ENCODE measurements at regions not wholly inside any gene's neighbourhood (a gene's known extent, or its start where the extent isn't known, plus 50 kb on each side); places are given as distances from the start of the nearest gene placed in this dataset.

GRCh38 chr6:8260610-8261009, 158.3 kb upstream of the EEF1E1 start:
- H3K27ac ChIP-seq: no peak overlapping the region
- TF ChIP-seq ZFX (IDR thresholded peaks at IDR 0.05; ENCODE audit: borderline replicate concordance) (no peak), CTCF (IDR thresholded peaks at IDR 0.05) (no peak)

- H3K27ac ChIP-seq: no peak overlapping the region
- TF ChIP-seq CTCF (IDR thresholded peaks at IDR 0.05) (no peak), ZFX (IDR thresholded peaks at IDR 0.05; ENCODE audit: borderline replicate concordance) (no peak)
Observed at GRCh38 chr6:8246403-8246802, 144.1 kb upstream of the EEF1E1 start.

- no peak overlapping the region for H3K27ac ChIP-seq
- no peak for TF ChIP-seq ZFX (IDR thresholded peaks at IDR 0.05; ENCODE audit: borderline replicate concordance)
- no peak for TF ChIP-seq CTCF (IDR thresholded peaks at IDR 0.05)
Observed at GRCh38 chr6:8245726-8246125, 143.4 kb upstream of the EEF1E1 start.

GRCh38 chr6:8243475-8243874, 141.1 kb upstream of the EEF1E1 start:
- no peak overlapping the region for H3K27ac ChIP-seq

GRCh38 chr6:8242885-8243284, 140.5 kb upstream of the EEF1E1 start:
- TF ChIP-seq CTCF (IDR thresholded peaks at IDR 0.05): no peak
- no peak for TF ChIP-seq ZFX (IDR thresholded peaks at IDR 0.05; ENCODE audit: borderline replicate concordance)
- H3K27ac ChIP-seq: no peak overlapping the region

More at GRCh38 chr6:8243475-8243874, 141.1 kb upstream of the EEF1E1 start:
- TF ChIP-seq CTCF (IDR thresholded peaks at IDR 0.05) (no peak), ZFX (IDR thresholded peaks at IDR 0.05; ENCODE audit: borderline replicate concordance) (no peak)

- TF ChIP-seq ZFX (IDR thresholded peaks at IDR 0.05; ENCODE audit: borderline replicate concordance): no peak
- no peak for TF ChIP-seq CTCF (IDR thresholded peaks at IDR 0.05)
- H3K27ac ChIP-seq: no peak overlapping the region
Observed at GRCh38 chr6:8240301-8240700, 138.0 kb upstream of the EEF1E1 start.

GRCh38 chr6:8238773-8239683, 136.7 kb upstream of the EEF1E1 start:
- H3K27ac ChIP-seq: no peak overlapping the region
- TF ChIP-seq CTCF (IDR thresholded peaks at IDR 0.05): no peak
- no peak for TF ChIP-seq ZFX (IDR thresholded peaks at IDR 0.05; ENCODE audit: borderline replicate concordance)

Measured in 22Rv1 (cell line).